ENCODE measurements at regions not wholly inside any gene's neighbourhood (a gene's known extent, or its start where the extent isn't known, plus 50 kb on each side); places are given as distances from the start of the nearest gene placed in this dataset.

- H3K4me1 ChIP-seq (ENCODE audit: insufficient read depth, low read length), result no peaks in the 10 kb centered on the region
- H3K56ac ChIP-seq (ENCODE audit: insufficient read length, low read depth, low read length), result no peak overlapping the region
- H2BK120ac ChIP-seq (ENCODE audit: low read depth, low read length, poor library complexity, severe bottlenecking), result no peak overlapping the region
- WGBS (ENCODE audit: extremely low coverage, insufficient read length, low lambda C conversion rate), result 100% methylated on average over 8 of the region's 9 CpGs
- no peak overlapping the region for H3T11ph ChIP-seq (ENCODE audit: low read length)
- H3K4me2 ChIP-seq (ENCODE audit: insufficient read depth, insufficient read length, low read length), result no peak overlapping the region
- H3K27ac Mint-ChIP-seq, result no peak overlapping the region
- H3K27me3 ChIP-seq (ENCODE audit: insufficient read depth, low read length), result no peaks in the 10 kb centered on the region
- no peak overlapping the region for H2AK5ac ChIP-seq (ENCODE audit: insufficient read length, low read length)
- DNase-seq, result no peak
- no peak overlapping the region for H2AFZ ChIP-seq (ENCODE audit: low read length)
- H3K9me3 ChIP-seq (ENCODE audit: control insufficient read depth, low read depth, low read length), result no peaks in the 10 kb centered on the region
- H3K36me3 Mint-ChIP-seq (ENCODE audit: insufficient read depth in 1 of 3, low read depth in 3 of 3), result no peaks in the 10 kb centered on the region
- H2BK15ac ChIP-seq (ENCODE audit: low read depth, low read length), result no peak overlapping the region
- H3K27ac ChIP-seq (ENCODE audit: insufficient read length, low read depth, low read length), result no peak overlapping the region
- no peak overlapping the region for H4K8ac ChIP-seq (replicated peaks; ENCODE audit: insufficient read length, low read depth, low read length)
- H3K9ac ChIP-seq (ENCODE audit: extremely low read depth, insufficient read length, low read length), result no peak overlapping the region
- H3K23ac ChIP-seq (ENCODE audit: insufficient read length, low read depth, low read length), result no peak overlapping the region
- H3K23me2 ChIP-seq (ENCODE audit: insufficient read length, low read depth, low read length, poor library complexity, severe bottlenecking), result no peaks in the 10 kb centered on the region
- no peak overlapping the region for H3K14ac ChIP-seq (ENCODE audit: insufficient read depth, low read length)
- H3K79me2 ChIP-seq (ENCODE audit: insufficient read depth, low read length), result no peaks in the 10 kb centered on the region
- H2BK12ac ChIP-seq (ENCODE audit: insufficient read length, low read depth, low read length), result no peak overlapping the region
- no peak overlapping the region for H3K18ac ChIP-seq (ENCODE audit: insufficient read length, low read depth, low read length)
- no peaks in the 10 kb centered on the region for H4K20me1 ChIP-seq (ENCODE audit: control insufficient read depth, insufficient read depth, insufficient read length)
- no peak overlapping the region for H4K91ac ChIP-seq (ENCODE audit: insufficient read length, low read depth, low read length)
- no peak overlapping the region for H2BK5ac ChIP-seq (ENCODE audit: insufficient read length, low read length)
- H3K27me3 Mint-ChIP-seq (ENCODE audit: low read depth), result no peaks in the 10 kb centered on the region; the same call in 1 of the 2 replicates
- H3K4ac ChIP-seq (ENCODE audit: low read depth, low read length), result no peak overlapping the region
- H3K79me1 ChIP-seq (ENCODE audit: insufficient read depth, low read depth, low read length, poor library complexity, severe bottlenecking), result no peaks in the 10 kb centered on the region
- H3K4me1 Mint-ChIP-seq, result 0 out of 4 replicates have a peak, but pooled peaks cover 3 to 4% of the 10 kb centered on the region in 2 experiments
- H4K5ac ChIP-seq (ENCODE audit: insufficient read length, low read depth, low read length), result no peak overlapping the region
- H2BK20ac ChIP-seq (ENCODE audit: low read depth, low read length, poor library complexity, severe bottlenecking), result no peak overlapping the region
- H3K9me3 Mint-ChIP-seq, result no peaks in the 10 kb centered on the region
- H3K4me3 Mint-ChIP-seq, result no peak overlapping the region
- TF ChIP-seq CTCF (conservative IDR thresholded peaks at IDR 0.05), result no peak
Measured at GRCh38 chr4:77438549-77438948, 167.1 kb upstream of the CXCL13 start.
